Hindlimb muscle (tissue), 1 donor: ENCODE measurements at regions not wholly inside any gene's neighbourhood (a gene's known extent, or its start where the extent isn't known, plus 50 kb on each side); places are given as distances from the start of the nearest gene placed in this dataset.

Experiments used
- DNase-seq: peaks from one replicate; pipeline ENCODE4 v3.0.0-alpha.2; 2013

GRCh38 chr6:169165561-169166300, 87.9 kb downstream of the THBS2 start:
- DNase-seq: no peak

- DNase-seq: no peak
Observed at GRCh38 chr6:169164986-169165385, 88.7 kb downstream of the THBS2 start.

GRCh38 chr6:169164451-169164850, 89.2 kb downstream of the THBS2 start:
- no peak for DNase-seq

DNA sequence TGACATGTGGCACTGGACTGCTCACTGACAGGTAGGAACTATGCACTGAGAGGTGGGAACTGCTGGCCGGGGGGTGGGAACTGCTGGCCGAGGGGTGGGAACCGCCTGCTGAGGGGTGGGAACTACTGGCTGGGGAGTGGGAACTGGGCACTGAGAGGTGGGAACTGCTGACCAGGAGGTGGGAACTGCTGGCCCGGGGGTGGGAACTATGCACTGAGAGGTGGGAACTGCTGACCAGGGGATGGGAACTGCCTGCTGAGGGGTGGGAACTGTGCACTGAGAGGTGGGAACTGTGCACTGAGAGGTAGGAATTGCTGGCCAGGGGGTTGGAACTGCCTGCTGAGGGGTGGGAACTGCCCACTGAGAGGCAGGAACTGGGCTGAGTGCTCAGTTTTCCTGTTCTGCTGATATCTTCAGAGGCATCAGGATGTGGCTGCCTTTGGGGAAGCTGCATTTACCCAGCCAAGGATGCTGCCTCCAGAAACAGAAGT, 90.2 kb downstream of the THBS2 start:
- no peak for DNase-seq

DNA sequence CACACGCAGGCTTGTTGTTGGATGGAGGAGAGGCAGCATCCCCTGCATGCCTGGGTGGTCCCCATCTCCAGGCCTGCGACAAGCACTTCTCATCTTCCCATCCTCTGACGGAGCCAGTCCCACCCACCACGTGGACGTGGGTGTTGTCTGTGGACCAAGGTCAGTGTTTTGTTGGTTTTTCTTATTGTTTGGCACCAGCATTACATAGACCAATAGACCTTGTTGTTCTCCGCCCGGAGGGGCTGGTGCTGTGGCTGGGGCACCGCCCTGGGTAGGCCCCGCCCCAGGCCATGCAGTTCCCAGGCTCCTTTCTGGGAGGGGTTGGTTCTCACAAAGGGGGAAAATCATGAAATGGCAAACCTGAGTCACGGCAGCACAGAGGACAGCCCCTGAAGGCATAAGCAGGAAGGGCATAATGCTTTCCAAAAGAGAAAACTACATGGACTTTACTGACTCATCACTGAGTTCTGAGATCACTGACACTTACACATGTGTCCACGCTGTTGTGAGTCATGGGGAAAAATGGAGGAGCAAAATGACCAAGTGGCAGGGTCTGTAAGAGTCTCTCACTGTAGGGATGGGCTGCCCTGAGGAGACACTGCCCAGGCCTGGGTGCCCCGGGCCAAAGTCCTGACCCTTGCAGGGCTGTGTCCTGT, 90.8 kb downstream of the THBS2 start:
- peak; percentile 55 for DNase-seq

- no peak for DNase-seq
Observed at GRCh38 chr6:169162249-169162648, 91.4 kb downstream of the THBS2 start.

GRCh38 chr6:169161572-169162167, 92.0 kb downstream of the THBS2 start:
- DNase-seq: no peak

DNA sequence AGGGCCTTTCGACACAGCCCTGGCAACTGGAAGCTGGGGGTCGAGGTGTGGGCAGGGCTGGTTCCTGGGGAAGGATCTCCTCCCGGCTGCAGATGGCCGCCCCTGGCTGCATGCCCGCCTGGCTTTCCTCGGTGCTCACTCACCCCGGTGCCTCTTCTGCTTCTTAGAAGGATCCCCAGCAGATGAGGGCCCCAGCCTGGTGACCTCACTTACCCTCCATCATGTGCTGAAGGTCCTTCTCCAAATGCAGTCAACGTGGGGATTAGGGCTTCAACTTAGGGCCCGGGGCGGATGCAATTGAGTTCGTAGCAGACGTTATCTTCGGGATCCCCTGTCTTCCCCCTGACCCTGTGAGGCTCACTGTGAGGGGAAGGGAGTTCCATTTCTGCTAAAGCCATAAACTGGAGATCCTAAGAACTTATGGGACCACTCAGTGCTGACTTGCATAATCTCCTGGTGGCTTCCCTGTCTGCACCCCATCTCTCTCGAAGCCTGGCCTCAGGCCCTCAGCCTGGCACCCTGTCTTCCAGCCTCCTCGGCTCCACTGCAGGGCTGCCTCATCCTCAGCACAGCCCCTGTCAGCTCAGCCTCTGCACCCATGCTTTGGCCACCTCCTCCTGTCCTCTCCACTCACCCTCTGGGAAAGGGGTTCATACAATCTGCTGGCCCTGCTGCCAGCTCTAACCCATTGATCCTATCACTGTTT, 92.6 kb downstream of the THBS2 start:
- DNase-seq: no peak

DNA sequence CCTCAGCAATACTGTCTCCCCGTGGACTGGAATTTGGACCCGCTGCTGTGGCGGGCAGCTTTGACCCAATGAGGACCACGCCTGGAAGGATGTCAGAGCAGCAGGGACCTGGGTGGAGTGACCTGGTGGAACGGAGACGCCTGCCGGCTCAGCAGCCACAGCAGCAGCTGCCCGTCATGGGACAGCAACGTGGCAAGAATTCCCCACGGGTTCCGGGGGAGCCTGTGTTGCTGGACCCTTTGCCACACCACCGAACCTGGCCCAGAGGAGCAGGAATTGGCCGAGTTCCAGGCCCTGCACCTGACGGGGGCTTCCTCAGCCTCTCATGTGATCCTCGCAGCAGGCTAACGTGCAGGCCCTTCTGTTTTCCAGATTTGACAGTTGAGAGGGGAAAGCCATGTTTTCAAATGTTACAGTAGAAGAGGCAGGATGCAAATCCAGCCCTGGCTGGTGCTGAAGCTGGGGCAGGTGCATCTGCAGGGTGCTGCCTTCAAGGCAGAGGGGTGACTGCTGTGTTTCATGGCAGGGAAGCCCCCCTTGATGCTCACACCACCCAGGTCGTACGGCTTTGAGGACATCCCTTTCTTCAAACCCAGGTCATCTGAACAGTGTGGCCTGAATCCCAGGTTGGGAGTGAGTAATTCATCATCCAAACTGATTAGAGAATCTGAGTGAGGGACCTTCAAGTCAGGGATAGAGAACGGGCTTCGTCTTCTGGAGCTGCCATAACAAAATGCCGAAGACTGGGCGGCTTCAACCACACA, 93.4 kb downstream of the THBS2 start:
- DNase-seq: no peak

DNA sequence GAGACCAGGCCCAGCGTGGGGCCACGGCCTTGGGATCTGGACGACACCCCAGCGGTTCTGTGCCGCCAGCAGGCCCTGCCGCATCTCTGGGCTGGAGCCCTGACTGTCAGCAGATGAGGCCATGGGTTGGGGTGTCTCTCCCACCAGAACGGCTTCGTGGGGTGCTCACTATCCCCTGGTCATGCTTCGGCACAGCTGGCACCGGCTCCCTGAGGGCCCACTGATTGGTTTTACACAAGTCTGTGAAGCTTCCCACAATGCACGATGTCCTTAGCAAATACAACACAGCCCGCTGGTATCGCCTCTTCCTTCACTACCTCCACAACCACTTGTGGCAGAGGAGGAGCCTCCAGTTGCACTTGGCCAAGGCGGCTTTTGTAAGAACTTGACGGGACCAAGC, 94.3 kb downstream of the THBS2 start:
- DNase-seq: no peak

DNA sequence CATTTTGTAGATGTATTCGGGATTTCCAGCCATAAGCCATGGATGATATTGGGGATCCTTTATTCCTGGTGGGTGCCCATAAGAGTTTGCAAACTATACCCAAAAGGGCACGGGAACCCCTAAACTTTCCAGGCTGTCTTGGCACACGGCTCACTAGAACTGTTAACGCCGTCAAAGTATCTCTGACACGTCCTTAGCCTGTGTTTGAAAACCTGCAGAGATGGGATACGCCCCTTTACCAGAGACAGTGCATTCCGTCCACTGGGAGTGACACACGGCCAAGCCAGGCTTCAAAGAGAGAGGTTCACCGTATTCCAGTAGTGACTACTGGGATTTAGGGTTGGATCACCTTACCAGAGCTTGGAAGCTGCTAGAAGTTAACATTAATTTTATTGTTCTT, 95.0 kb downstream of the THBS2 start:
- DNase-seq: no peak

- DNase-seq: peak; percentile 94
Observed at GRCh38 chr6:169158174-169158573, 95.5 kb downstream of the THBS2 start.

DNA sequence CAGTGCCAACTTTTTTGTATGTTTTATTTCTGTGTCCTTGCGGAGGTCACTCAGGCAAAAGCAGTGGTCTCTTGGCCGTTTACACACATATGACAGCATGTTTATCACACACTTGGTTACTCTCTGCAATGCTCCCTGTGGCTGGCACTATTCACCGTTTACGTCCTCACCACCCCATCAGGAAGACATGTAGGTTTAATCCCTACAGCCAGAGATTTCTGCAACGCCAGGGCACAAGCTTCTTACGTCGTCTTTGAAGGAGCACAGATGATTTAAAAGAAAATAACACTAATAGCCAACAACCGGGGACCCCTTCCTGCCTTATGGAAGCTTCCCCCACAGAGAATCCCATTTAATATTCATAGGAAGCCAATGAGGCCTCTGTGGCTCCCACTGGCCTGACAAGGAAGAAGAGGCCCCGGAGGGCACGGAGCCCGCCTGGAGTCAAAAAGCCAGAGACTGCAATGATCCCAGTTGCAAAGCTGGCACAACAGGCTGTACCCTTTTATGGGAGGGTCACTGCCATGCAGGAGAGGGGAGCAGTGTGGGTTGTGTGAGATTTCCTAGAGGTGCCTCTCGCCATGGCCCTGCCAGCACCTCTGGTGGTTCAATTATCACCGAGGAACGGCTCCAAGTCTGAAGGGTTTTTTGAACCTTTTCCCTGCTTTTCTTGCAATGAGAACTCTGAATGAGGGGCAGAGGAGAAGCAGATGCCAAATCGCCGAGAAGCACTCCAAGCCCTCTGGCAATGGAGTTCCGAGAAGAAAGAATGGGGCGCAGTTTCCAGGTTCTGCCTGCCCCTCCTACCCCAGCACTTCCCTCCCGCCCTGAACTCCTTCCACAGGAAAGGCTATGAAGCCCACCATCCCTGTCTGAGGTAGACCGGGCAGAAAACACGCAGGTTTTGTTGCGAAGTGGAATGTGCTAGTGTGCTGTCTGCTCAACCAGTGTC, 96.2 kb downstream of the THBS2 start:
- DNase-seq: peak; percentile 71

DNA sequence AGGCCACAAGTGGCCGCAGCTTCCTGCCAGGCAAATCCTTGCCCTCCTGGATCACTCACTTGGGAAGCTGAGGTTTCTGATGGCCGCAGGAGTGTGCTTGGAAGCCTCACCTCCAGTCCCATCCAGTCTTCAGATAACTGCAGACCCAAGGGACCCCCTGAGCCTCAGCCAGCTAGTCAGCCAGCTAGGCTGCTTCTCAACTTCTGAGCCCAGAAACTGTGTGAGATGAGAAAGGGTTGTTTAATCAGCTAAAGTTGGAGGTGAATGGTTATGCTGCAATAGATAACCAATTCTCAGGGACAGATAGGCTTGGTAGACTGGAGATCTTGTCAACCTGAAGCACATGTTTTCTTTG, 96.9 kb downstream of the THBS2 start:
- DNase-seq: no peak

- DNase-seq: no peak
Observed at GRCh38 chr6:169156108-169156792, 97.4 kb downstream of the THBS2 start.

GRCh38 chr6:169155481-169155880, 98.2 kb downstream of the THBS2 start:
- DNase-seq: no peak

- no peak for DNase-seq
Observed at GRCh38 chr6:169153401-169153800, 100.2 kb downstream of the THBS2 start.

DNA sequence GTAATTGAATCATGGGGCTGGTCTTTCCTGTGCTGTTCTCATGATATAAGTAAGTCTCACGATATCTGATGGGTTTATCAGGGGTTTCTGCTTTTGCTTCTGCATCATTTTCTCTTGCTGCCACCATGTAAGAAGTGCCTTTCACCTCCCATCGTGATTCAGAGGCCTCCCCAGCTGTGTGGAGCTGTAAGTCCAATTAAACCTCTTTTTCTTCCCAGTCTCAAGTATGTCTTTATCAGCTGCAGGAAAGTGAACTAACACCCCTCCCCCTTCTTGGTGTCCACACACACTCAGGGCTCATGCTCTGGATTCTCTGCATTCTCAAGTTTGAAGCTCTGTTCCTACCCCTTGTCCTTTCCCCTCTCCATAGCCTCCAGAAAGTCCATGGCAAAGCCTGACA, 107.1 kb downstream of the THBS2 start:
- no peak for DNase-seq

DNA sequence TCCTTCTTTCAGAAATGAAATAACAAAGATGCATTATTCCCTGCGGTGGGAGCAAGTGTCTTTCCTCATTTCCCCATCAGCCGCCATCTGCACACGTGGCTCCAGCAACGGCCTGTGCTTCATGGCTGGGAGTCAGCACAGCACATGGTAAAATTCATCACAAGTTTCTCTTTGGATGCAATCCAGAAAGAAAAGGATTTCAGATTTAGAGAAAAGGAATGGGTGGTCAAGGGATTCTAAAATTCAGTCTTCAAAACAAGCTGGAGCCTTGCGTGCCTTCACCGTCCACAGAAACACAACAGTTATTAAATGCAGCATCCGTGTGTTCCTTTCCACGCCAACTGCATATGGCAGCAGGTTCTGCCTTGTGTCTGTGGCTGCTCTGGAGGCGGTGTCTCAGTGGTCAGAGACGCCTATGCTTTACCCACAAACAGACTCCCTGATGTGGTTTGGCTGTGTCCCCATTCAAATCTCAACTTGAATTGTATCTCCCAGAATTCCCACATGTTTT, 107.6 kb downstream of the THBS2 start:
- peak; percentile 85 for DNase-seq

- no peak for DNase-seq
Observed at GRCh38 chr6:169145496-169145895, 108.2 kb downstream of the THBS2 start.
